Stimulated activated CD4-positive, alpha-beta T cell treated with anti-CD3 and anti-CD28 coated beads, Interleukin-2, amount 100 ng/mL, for 4 hours (primary cell): ENCODE measurements at regions not wholly inside any gene's neighbourhood (a gene's known extent, or its start where the extent isn't known, plus 50 kb on each side); places are given as distances from the start of the nearest gene placed in this dataset.
"Not testable (repeated sequence)": the region's sequence is repeated elsewhere in the genome, so short reads cannot be mapped to it uniquely, and the experiment has no call there.

Experiments used
- DNase-seq: peaks from one replicate; pipeline ENCODE4 v3.0.0-alpha.2; 2020; ENCODE audit warnings: low read depth

GRCh38 chrX:40788698-40789097 lies 53.4 kb upstream of the MED14 start:
- not testable (repeated sequence) for DNase-seq

- no peak for DNase-seq
Measured at GRCh38 chrX:40792433-40792832, 57.1 kb upstream of the MED14 start.

GRCh38 chrX:40794829-40795130 lies 59.4 kb upstream of the MED14 start:
- DNase-seq = not testable (repeated sequence)

GRCh38 chrX:40799745-40800144 lies 64.4 kb upstream of the MED14 start:
- DNase-seq = not testable (repeated sequence)

- DNase-seq = no peak
Measured at GRCh38 chrX:40805404-40805803, 70.1 kb upstream of the MED14 start.

- DNase-seq = no peak
Measured at GRCh38 chrX:40806513-40807220, 71.3 kb upstream of the MED14 start.

GRCh38 chrX:40807384-40807783 lies 72.0 kb upstream of the MED14 start:
- DNase-seq = no peak

- DNase-seq = no peak
Measured at GRCh38 chrX:40808203-40808602, 72.9 kb upstream of the MED14 start.

- no peak for DNase-seq
Measured at GRCh38 chrX:40809210-40809609, 73.9 kb upstream of the MED14 start.

GRCh38 chrX:40815045-40815444 lies 79.7 kb upstream of the MED14 start:
- not testable (repeated sequence) for DNase-seq

GRCh38 chrX:40816906-40817305 lies 81.6 kb upstream of the MED14 start:
- no peak for DNase-seq

GRCh38 chrX:40818236-40818635 lies 82.9 kb upstream of the MED14 start:
- no peak for DNase-seq

- no peak for DNase-seq
Measured at GRCh38 chrX:40821780-40822179, 86.4 kb upstream of the MED14 start.

GRCh38 chrX:40827331-40827730 lies 92.0 kb upstream of the MED14 start:
- DNase-seq = no peak

GRCh38 chrX:40831750-40832149 lies 96.4 kb upstream of the MED14 start:
- no peak for DNase-seq

GRCh38 chrX:40832723-40833122 lies 97.4 kb upstream of the MED14 start:
- no peak for DNase-seq

GRCh38 chrX:40834225-40834624 lies 98.9 kb upstream of the MED14 start:
- DNase-seq = no peak

- DNase-seq = no peak
Measured at GRCh38 chrX:40835526-40835925, 100.2 kb upstream of the MED14 start.

GRCh38 chrX:40843643-40844042 lies 108.3 kb upstream of the MED14 start:
- DNase-seq = no peak

GRCh38 chrX:40844471-40844870 lies 109.1 kb upstream of the MED14 start:
- no peak for DNase-seq

GRCh38 chrX:40845331-40845911 lies 110.1 kb upstream of the MED14 start:
- DNase-seq = no peak

GRCh38 chrX:40849906-40850823 lies 114.8 kb upstream of the MED14 start:
- no peak for DNase-seq

- DNase-seq = no peak
Measured at GRCh38 chrX:40852586-40852985, 117.2 kb upstream of the MED14 start.
